BLaER1 (cell line): ENCODE measurements at regions not wholly inside any gene's neighbourhood (a gene's known extent, or its start where the extent isn't known, plus 50 kb on each side); places are given as distances from the start of the nearest gene placed in this dataset.

ENCODE experiments used
- H3K27ac ChIP-seq: shearing (Covaris generic); formaldehyde crosslinking; 2 replicates; pipeline ENCODE4 v1.8.1; 2022
- H3K27me3 ChIP-seq: shearing (Covaris generic); formaldehyde crosslinking; 2 replicates; pipeline ENCODE4 v1.8.1; 2022
- H3K36me3 ChIP-seq: shearing (Covaris generic); formaldehyde crosslinking; 2 replicates; pipeline ENCODE4 v1.8.1; 2022
- H3K4me1 ChIP-seq: shearing (Covaris generic); formaldehyde crosslinking; 2 replicates; pipeline ENCODE4 v1.8.1; 2022
- H3K4me2 ChIP-seq: shearing (Covaris generic); formaldehyde crosslinking; 2 replicates; pipeline ENCODE4 v1.8.1; 2022
- H3K4me3 ChIP-seq: shearing (Covaris generic); formaldehyde crosslinking; 2 replicates; pipeline ENCODE4 v1.8.1; 2022
- H3K9ac ChIP-seq: shearing (Covaris generic); formaldehyde crosslinking; 2 replicates; pipeline ENCODE4 v1.8.1; 2022
- H3K9me3 ChIP-seq: shearing (Covaris generic); formaldehyde crosslinking; 2 replicates; pipeline ENCODE4 v1.8.1; 2022
- H4K20me1 ChIP-seq: shearing (Covaris generic); formaldehyde crosslinking; 2 replicates; pipeline ENCODE4 v1.8.1; 2022
- Cebpa-rat ChIP-seq: shearing (Covaris generic); IDR thresholded peaks from 2 replicates; pipeline ENCODE4 v1.8.1; 2022

- no peak overlapping the region for H3K27ac ChIP-seq
- H3K27me3 ChIP-seq: no peaks in the 10 kb centered on the region
Observed at GRCh38 chr5:66234241-66234640, 90.1 kb downstream of the SREK1 start.

GRCh38 chr5:66238435-66238834, 94.3 kb downstream of the SREK1 start:
- TF ChIP-seq Cebpa-rat: no peak
- H3K36me3 ChIP-seq: no peaks in the 10 kb centered on the region
- peaks cover 18% of the 10 kb centered on the region for H3K4me1 ChIP-seq
- no peaks in the 10 kb centered on the region for H3K27me3 ChIP-seq
- no peaks in the 10 kb centered on the region for H3K9me3 ChIP-seq
- H3K4me2 ChIP-seq: no peak overlapping the region
- no peak overlapping the region for H3K4me3 ChIP-seq
- H3K27ac ChIP-seq: no peak overlapping the region
- no peak overlapping the region for H3K9ac ChIP-seq
- H4K20me1 ChIP-seq: no peaks in the 10 kb centered on the region

More at GRCh38 chr5:66234241-66234640, 90.1 kb downstream of the SREK1 start:
- no peak overlapping the region for H3K9ac ChIP-seq
- H3K36me3 ChIP-seq: no peaks in the 10 kb centered on the region
- peaks cover 23% of the 10 kb centered on the region for H3K4me1 ChIP-seq
- no peaks in the 10 kb centered on the region for H3K9me3 ChIP-seq
- H3K4me3 ChIP-seq: no peak overlapping the region
- no peaks in the 10 kb centered on the region for H4K20me1 ChIP-seq
- H3K4me2 ChIP-seq: no peak overlapping the region
- TF ChIP-seq Cebpa-rat: no peak

- H3K36me3 ChIP-seq: no peaks in the 10 kb centered on the region
- no peaks in the 10 kb centered on the region for H3K9me3 ChIP-seq
- peaks cover 17% of the 10 kb centered on the region for H3K4me1 ChIP-seq
- TF ChIP-seq Cebpa-rat: no peak
- H3K9ac ChIP-seq: no peak overlapping the region
- no peaks in the 10 kb centered on the region for H4K20me1 ChIP-seq
- no peaks in the 10 kb centered on the region for H3K27me3 ChIP-seq
- no peak overlapping the region for H3K4me3 ChIP-seq
- no peak overlapping the region for H3K27ac ChIP-seq
- no peak overlapping the region for H3K4me2 ChIP-seq
Observed at GRCh38 chr5:66239034-66239433, 94.9 kb downstream of the SREK1 start.

GRCh38 chr5:66241136-66241825, 97.2 kb downstream of the SREK1 start:
- Histone ChIP-seq H3K9me3 (no peaks in the 10 kb centered on the region), H3K4me2 (no peak overlapping the region), H3K9ac (no peak overlapping the region), H3K27ac (no peak overlapping the region), H3K4me1 (no peaks in the 10 kb centered on the region), H4K20me1 (no peaks in the 10 kb centered on the region), H3K27me3 (no peaks in the 10 kb centered on the region), H3K4me3 (no peak overlapping the region), H3K36me3 (no peaks in the 10 kb centered on the region)
- no peak for TF ChIP-seq Cebpa-rat

DNA sequence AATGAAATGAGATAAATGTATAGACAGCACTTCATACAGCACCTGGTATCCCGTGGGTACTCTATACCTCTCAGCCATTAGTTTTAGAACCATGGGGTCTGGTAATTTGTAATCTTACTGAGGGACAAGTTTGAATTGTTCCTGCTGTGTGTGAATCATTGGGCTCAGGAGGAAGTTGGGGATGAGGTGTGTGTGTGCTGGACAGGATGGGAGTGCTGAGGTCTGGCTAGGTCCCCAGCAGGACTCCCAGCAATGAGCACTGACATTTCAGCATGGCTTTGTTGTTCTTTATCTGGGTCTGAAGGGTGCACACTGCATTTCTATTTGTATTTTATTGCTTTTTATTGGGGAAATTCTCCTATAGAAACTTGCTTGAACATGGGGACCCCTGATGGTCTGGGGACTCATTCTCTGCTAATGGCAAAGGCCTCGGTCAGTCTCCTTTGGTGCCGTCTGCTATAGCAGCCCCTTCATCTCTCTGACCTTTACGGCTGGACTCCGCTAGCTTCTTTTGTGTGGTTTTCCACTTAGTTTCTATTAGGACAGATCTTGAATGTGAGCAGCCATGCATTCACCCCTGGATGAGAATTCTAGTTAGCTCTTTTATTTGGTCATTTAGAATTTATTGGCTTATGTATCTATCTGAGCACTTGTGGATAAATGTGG, 98.1 kb downstream of the SREK1 start:
- TF ChIP-seq Cebpa-rat: no peak
- Histone ChIP-seq H3K4me2 (no peak overlapping the region), H3K27ac (no peak overlapping the region), H4K20me1 (no peaks in the 10 kb centered on the region), H3K9ac (no peak overlapping the region), H3K36me3 (no peaks in the 10 kb centered on the region), H3K27me3 (no peaks in the 10 kb centered on the region), H3K4me3 (no peak overlapping the region), H3K9me3 (no peaks in the 10 kb centered on the region), H3K4me1 (no peaks in the 10 kb centered on the region)

GRCh38 chr5:66246608-66247007, 102.5 kb downstream of the SREK1 start:
- no peak for TF ChIP-seq Cebpa-rat
- Histone ChIP-seq H3K4me2 (no peak overlapping the region), H3K27ac (no peak overlapping the region), H3K9me3 (no peaks in the 10 kb centered on the region), H3K9ac (no peak overlapping the region), H3K27me3 (no peaks in the 10 kb centered on the region), H3K4me1 (no peaks in the 10 kb centered on the region), H3K4me3 (no peak overlapping the region), H4K20me1 (no peaks in the 10 kb centered on the region), H3K36me3 (no peaks in the 10 kb centered on the region)

- no peak overlapping the region for H3K9ac ChIP-seq
- no peak overlapping the region for H3K4me3 ChIP-seq
- H3K36me3 ChIP-seq: no peaks in the 10 kb centered on the region
- H3K9me3 ChIP-seq: no peaks in the 10 kb centered on the region
- H3K27ac ChIP-seq: no peak overlapping the region
- no peaks in the 10 kb centered on the region for H3K27me3 ChIP-seq
- TF ChIP-seq Cebpa-rat: no peak
- no peaks in the 10 kb centered on the region for H4K20me1 ChIP-seq
- H3K4me1 ChIP-seq: no peaks in the 10 kb centered on the region
- no peak overlapping the region for H3K4me2 ChIP-seq
Observed at GRCh38 chr5:66247176-66247960, 103.3 kb downstream of the SREK1 start.

GRCh38 chr5:66248874-66249273, 104.8 kb downstream of the SREK1 start:
- no peaks in the 10 kb centered on the region for H3K36me3 ChIP-seq
- no peak overlapping the region for H3K4me2 ChIP-seq
- no peaks in the 10 kb centered on the region for H3K4me1 ChIP-seq
- H3K9ac ChIP-seq: no peak overlapping the region
- H4K20me1 ChIP-seq: no peaks in the 10 kb centered on the region
- TF ChIP-seq Cebpa-rat: no peak
- H3K9me3 ChIP-seq: no peaks in the 10 kb centered on the region
- H3K27ac ChIP-seq: no peak overlapping the region
- no peak overlapping the region for H3K4me3 ChIP-seq
- no peaks in the 10 kb centered on the region for H3K27me3 ChIP-seq

- Histone ChIP-seq H3K4me2 (no peak overlapping the region), H3K9me3 (no peaks in the 10 kb centered on the region), H4K20me1 (no peaks in the 10 kb centered on the region), H3K4me3 (no peak overlapping the region), H3K36me3 (no peaks in the 10 kb centered on the region), H3K9ac (no peak overlapping the region), H3K4me1 (no peaks in the 10 kb centered on the region), H3K27ac (no peak overlapping the region), H3K27me3 (no peaks in the 10 kb centered on the region)
- TF ChIP-seq Cebpa-rat: no peak
Observed at GRCh38 chr5:66249920-66250319, 105.8 kb downstream of the SREK1 start.

- Histone ChIP-seq H3K27ac (no peak overlapping the region), H3K4me3 (no peak overlapping the region), H3K4me2 (no peak overlapping the region), H3K9me3 (no peaks in the 10 kb centered on the region), H3K9ac (no peak overlapping the region), H3K36me3 (no peaks in the 10 kb centered on the region), H4K20me1 (no peaks in the 10 kb centered on the region), H3K4me1 (no peaks in the 10 kb centered on the region), H3K27me3 (no peaks in the 10 kb centered on the region)
- TF ChIP-seq Cebpa-rat: no peak
Observed at GRCh38 chr5:66252849-66253248, 108.7 kb downstream of the SREK1 start.
